Cerebellar nuclear complex (tissue), 1 donor: ENCODE measurements at regions not wholly inside any gene's neighbourhood (a gene's known extent, or its start where the extent isn't known, plus 50 kb on each side); places are given as distances from the start of the nearest gene placed in this dataset.

ENCODE experiments used
- DNase-seq, 2 experiments: peaks; one replicate each; lab custom pipeline; 2025; lab: John Stamatoyannopoulos, UW

GRCh38 chr12:130074661-130075406, 87.4 kb upstream of the FZD10 start:
- DNase-seq = no peak

DNA sequence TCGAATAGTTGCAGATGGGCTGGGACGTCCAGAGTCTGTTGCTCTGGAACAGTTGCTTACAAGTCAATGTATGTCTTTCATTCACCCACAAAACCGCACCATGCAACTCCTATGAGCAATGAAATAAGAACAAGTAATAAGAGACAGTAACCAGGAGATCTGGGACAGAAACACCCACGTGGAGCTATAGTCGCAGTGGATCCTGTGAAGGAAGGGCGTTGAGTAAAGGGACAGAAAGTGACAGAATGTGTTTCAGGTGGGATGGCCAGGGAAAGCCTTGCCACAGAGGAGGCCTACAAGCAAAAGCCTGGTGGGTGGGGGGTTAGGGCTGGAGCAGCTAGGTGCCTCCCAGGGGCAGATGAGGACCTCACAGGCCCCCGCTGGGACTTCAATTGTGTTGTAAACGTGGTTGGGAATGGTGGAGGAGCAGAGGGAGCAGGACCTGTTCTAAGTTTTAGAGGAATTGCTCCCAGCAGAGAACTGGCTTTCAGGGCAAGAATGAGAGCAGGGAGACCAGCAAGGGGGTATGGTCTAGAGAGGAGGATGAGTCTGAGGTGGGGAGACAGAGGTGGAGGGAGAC, 86.7 kb upstream of the FZD10 start:
- no peak for DNase-seq

GRCh38 chr12:130076126-130076525, 86.1 kb upstream of the FZD10 start:
- DNase-seq = no peak

- DNase-seq = no peak
Observed at GRCh38 chr12:130076752-130077151, 85.5 kb upstream of the FZD10 start.

- DNase-seq = no peak
Observed at GRCh38 chr12:130078852-130079251, 83.4 kb upstream of the FZD10 start.

GRCh38 chr12:130079279-130079678, 83.0 kb upstream of the FZD10 start:
- DNase-seq = no peak

DNA sequence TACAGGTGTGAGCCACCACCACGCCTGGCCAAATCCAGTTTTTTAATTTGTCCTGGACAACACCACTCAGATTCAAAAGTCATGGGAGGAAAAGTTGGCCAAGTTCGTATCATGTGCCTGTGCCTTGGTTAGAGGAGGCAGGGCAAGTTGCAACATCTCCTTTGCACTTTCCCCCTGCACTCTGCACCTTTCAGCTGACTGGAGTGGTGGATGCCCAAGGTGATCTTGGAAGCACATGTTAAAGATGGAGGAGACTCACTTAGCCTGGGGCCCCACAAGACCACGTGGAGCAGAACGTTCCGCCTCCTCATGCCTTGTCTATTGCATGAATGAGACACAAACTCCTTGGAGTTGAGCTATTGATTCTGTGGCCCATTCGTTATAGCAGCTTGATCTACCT, 82.1 kb upstream of the FZD10 start:
- DNase-seq = no peak

GRCh38 chr12:130081117-130081805, 81.0 kb upstream of the FZD10 start:
- DNase-seq = no peak

DNA sequence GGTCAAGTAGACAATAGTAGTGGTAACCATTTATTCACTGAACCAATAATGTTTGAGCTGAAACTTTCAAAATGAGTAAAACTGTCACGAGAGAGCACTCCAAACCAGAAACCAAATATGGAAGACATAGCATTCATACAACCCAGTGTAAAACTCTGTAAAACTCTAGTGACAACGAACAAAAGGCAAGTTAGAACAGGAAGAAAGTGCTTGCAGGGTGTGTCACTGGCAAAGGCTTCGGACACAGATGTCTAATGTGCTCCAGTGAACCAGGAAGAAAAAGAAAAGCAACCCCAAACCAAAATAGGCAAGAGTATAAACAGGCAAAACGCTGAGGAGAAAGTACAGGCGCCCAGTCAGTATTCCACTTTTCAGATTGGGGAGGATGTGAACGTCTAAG, 79.3 kb upstream of the FZD10 start:
- no peak for DNase-seq

GRCh38 chr12:130083734-130084133, 78.5 kb upstream of the FZD10 start:
- no peak for DNase-seq

DNA sequence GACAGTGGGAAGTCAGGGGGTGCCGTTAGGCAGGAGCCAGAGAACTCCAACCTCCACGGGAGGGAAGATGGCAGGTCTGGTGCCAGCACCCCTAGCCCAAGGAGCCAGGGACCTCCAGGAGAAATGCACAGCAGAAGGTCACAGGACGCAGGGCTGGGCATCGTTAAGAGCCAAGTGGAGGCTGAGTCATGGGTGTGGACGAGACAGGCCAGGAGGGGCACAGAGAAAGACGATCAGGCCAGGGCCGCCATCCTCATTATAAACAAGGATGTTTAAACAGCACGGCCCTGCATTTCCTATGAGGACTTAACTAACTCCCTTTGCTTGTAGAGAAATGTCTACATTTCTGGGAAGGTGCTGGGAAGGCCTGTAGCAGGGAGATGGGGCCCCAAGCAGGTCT, 77.9 kb upstream of the FZD10 start:
- DNase-seq = no peak

DNA sequence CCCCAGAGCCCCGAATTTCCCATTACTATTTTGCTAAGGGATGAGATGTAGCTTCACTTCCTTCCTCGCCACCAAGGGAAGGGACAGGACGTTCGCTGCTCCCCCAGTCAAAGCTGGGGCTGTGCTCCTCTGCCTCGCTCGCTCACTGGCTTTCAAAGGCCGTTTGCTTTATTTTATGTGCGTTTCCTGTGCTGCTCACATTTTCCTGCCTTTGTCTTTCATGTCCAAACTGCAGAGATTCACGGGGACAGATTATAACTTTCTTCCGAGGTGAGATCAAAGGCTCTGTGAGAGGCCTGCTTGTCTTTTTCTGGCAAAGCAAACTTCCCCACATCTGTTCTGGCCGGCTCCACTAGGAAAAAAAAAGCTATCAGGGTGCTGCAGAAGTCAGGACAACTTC, 76.0 kb upstream of the FZD10 start:
- no peak for DNase-seq

GRCh38 chr12:130086797-130087196, 75.5 kb upstream of the FZD10 start:
- DNase-seq = no peak

DNA sequence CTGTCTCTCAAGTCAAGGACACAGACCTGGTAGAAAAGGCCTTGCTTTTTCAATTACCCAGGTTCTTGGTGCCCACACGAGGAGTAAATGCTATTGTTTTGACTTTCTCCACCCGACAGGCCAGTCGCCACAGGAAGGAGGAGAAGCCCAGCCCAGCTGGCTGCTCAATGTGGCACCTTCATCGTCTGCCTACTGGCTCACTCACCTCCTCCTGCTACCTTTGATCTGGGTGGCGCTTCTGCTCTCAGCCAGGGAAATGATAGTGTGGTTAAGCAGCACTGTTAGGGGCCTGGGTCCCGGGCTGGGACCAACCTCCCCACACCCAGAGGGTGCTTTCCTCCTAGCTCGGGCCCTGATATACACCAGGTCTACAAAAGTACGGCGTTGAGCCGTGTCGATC, 75.0 kb upstream of the FZD10 start:
- no peak for DNase-seq

GRCh38 chr12:130088504-130088903, 73.8 kb upstream of the FZD10 start:
- DNase-seq = no peak

DNA sequence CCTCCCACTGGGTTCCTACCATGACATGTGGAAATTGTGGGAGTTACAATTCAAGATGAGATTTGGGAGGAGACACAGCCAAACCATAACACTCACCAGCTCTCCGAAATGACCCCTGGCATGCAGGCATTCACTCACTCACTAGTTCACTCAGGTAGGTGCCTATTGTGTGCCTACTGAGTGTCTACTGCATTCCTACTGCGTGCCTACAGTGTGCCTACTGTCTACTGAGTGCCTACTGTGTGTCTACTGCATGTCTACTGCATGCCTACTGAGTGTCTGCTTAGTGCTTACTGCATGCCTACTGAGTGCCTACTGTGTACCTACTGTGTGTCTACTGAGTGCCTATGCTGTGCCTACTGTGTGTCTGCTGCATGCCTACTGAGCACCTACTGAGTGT, 71.7 kb upstream of the FZD10 start:
- DNase-seq = no peak

GRCh38 chr12:130093380-130093779, 68.9 kb upstream of the FZD10 start:
- DNase-seq = no peak

DNA sequence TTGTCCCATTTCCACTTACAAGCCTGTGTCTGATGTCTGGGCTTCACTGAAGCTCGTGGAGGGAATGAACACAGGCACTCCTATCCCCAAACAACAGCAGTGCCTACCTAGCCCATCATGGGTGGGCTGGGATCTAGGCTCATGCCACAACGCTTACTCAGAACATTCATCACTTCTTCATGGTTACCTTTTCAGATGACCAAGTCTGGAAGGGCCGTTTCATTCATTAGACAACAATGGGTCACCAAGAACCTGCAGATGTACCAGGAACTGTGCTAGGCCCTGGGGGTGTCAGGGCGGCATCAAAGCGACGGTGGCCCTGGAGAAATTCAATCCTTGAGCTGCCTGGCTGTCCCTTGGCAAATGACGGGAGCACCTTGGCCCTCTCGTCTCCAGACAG, 64.9 kb upstream of the FZD10 start:
- no peak for DNase-seq

DNA sequence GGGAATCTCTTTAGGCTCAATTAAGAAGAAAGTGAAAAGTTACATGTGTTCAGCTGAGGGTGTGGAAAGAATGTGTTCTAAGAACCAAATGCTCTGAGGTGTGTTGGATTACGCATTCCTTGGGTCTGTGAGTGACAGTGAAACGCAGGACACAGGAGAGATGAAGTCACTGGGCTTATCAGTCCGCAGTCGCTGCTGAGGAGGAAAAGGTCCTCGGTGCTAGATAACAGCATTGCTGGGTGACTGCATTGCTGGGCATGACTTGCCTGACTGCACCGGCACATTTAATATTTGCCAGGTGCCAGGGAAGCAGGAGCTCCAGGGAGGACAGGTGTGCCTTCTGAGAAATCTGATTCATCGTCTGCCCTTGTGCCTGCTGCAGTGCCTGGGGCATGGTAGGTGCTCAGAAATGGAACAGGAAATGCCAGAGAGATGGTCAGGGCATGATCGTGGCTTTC, 64.4 kb upstream of the FZD10 start:
- DNase-seq = no peak

GRCh38 chr12:130098301-130099005, 63.8 kb upstream of the FZD10 start:
- DNase-seq = no peak

GRCh38 chr12:130100634-130101362, 61.5 kb upstream of the FZD10 start:
- DNase-seq = no peak

DNA sequence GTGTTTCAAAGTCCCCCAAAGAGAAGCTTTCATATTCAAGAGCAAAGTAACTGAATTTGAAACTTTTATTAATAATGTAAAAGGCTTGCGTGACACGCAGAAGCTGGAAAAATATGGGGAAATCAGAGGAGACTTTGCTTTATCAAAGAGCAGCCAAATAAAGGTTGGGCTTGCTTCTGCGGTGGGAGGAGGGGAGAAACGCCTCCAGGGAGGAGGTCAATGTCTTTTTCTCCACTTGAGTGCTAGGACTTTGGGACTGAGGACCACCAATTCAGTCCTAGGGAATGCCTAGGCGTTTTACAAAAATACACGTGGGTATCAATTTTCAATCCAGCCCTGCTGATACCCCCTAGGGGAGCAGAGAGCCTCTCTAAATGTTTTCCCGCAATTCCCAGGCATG, 60.9 kb upstream of the FZD10 start:
- no peak for DNase-seq
